NOMO-1 (cell line): ENCODE measurements at regions not wholly inside any gene's neighbourhood (a gene's known extent, or its start where the extent isn't known, plus 50 kb on each side); places are given as distances from the start of the nearest gene placed in this dataset.
"Not testable (repeated sequence)": the region's sequence is repeated elsewhere in the genome, so short reads cannot be mapped to it uniquely, and the experiment has no call there.

Experiments
- DNase-seq, 2 experiments: peaks; one replicate each; lab custom pipeline; 2025; ENCODE audit not compliant: unreplicated experiment in 2 of 2; lab: John Stamatoyannopoulos, UW

GRCh38 chr1:149635290-149635899 is 51.7 kb downstream of the PPIAL4C start:
- not testable (repeated sequence) for DNase-seq

DNA sequence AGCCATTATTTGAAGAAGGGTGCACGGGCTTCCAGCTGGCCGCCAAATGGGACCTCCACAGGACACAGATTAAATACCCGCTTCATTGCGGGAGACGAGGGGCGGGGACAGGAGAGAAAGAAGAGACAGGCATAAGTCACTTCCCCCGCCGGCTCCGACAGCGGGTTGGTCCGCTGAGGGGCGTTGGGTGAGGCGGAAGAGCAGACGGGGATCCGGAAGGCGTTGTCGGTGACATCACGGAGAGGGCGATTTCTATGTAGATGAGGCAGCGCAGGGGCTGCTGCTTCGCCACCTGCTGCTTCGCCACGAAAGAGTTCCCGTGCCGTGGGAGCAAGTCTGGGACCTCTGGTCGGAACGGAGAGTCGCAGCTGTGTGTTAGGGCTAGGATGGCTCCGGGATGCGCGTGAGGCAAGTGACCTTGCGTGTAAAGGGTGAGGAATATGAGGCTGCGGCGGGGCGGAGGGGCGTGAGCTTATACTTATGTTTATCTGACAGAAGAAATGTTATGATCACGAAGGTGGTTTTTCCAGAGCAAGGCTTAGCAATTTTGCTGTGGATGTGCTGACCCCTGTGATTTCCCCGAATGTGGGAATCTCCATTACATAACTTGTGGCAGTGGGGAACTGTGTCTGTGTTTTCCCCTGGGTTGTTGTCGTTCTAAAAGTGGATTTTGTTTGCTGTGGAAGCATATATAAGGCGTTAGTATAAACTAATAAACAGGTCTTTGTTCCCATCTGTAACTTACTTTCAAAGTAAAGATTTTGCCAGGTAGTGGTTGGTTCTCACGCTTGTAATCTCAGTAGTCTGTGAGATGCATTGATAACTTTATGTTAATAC is 52.9 kb downstream of the PPIAL4C start:
- peak; percentile 84 to 86 for DNase-seq

DNA sequence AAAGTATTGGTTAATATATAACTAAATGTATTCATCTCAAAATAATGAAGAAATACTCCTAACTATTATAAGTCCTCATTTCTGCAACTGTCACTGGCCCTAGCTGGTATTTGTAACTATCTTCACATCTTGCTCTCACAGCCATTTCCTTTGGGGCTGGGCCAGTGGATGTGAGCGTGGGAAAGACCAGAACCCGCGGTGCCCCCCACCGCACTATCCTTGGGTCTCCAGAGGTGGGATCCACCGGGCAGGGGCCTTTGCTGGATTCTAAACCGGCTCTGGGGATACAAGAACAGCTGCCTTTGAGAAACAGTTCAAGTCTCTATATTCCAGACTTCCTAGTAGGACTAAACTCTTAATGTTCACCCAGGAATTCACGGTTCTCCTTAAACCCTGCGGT is 54.8 kb downstream of the PPIAL4C start:
- DNase-seq, result not testable (repeated sequence)

DNA sequence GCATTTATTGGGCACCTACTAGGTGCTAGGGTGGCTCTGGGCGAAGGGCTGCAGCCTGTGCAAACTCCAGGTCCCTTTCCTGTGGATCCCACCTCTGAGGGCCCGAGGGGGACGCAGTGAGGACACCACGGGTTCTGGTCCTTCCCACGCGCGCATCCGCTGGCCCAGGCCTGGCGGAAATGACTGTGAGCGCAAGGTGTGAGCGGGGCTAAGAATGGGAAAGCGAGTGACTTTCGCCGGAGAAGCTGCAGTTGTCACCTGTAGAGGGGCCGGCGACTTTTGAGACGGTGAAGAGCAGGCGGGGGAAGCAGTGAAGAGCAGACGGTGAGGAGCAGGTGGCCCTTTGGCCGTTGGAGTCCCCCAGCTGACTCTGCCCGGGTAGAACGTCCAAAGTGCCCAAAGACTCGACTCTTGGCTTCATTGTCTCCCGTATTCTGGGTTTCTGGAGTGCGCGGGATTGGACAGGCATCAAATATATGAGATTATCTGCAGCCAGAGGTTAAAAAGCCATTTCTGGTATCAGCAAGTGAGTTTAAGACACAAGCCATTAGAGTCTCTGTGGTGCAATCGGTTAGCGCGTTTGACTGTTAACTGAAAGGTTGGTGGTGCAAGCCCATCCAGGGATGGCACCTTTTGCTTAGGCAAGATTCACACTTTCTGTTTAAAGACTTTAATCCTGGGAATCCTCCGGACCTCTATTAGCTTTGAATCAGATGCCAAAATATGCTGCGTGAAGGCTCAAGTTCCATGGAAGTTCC is 55.4 kb downstream of the PPIAL4C start:
- DNase-seq, result not testable (repeated sequence)

DNA sequence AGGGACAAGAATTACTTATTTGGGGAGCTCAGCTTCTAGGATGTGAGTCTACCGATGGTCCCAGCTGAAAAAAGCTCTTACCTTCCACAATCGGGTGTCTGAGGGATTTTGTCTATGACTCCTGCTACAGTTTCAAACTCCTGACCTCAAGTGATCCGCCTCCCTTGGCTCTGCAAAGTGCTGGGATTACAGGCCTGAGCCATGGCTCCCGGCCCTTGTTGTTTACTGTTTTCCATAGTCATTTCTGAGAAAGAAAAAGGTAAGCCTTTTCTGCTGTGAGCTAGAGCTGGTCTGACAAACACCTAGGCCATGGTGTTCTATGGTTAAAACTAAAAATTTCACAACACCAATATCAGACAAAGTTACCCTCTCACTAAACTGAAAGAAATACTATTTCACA is 57.5 kb downstream of the PPIAL4C start:
- DNase-seq, result not testable (repeated sequence)

DNA sequence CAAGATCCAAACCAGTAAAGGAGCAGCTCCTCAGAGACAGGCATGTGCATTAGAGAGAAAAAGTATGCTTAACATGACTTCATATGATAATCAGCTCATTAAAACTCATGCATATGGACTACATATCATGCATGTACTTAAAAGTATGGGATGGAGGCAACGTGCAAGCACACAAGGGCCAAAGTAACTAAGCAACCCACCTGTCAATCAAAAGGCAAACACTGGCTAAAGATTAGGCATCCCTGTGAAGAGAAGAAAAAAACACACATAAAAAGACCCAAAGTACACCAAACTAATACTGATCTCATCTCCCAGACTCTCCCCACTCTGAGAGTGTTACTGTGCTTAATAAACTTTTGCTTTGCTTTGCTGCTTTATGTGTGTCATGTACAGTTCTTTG is 61.2 kb downstream of the PPIAL4C start:
- not testable (repeated sequence) for DNase-seq

DNA sequence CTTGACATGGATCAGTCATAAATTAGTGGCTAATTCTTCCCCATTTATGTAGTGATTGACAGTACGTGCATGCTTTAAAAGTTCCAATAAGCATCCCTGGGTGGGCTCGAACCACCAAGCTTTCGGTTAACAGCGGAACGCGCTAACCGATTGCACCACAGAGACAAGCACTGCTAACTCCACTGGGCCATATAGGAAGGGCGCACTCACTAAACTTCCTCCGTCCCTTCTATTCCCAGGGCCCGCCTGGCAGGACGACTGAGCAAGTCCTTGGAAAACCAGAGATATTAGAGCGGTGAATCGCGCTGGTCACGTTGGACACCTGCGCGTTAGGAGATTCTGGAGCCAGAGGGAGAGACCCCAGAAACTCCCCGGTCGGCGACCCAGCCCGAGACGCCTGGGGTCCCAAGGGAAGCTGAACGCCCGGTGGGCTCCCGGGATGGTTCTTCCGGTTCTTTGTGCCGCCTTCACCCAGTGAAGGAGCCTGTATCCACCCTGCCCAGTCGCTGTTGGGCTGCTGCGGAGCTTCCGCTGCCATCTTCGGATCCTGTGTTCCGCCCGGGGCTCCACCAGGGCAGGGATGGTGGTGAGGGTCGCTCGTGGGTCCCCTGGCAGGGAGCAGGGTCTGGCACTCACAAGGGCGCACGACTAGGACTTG is 62.8 kb downstream of the PPIAL4C start:
- not testable (repeated sequence) for DNase-seq

DNA sequence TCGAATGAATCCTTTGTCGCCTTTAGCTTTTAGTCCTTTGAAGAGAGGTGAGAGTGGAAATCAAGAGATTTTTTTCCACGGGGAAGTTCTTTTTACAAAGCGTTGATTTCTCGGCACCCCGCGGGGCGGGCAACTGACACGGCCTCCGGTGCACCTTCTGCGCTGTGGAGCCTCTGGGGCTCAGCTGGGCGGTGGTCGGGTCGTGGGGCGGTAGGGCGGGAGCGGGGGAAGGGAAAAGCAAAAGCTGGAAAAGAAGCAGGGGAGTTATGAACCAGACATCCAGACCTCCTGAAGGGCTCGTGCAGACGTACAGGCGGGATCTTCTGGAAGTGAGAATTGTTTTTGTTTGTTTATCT is 63.3 kb downstream of the PPIAL4C start:
- not testable (repeated sequence) for DNase-seq

DNA sequence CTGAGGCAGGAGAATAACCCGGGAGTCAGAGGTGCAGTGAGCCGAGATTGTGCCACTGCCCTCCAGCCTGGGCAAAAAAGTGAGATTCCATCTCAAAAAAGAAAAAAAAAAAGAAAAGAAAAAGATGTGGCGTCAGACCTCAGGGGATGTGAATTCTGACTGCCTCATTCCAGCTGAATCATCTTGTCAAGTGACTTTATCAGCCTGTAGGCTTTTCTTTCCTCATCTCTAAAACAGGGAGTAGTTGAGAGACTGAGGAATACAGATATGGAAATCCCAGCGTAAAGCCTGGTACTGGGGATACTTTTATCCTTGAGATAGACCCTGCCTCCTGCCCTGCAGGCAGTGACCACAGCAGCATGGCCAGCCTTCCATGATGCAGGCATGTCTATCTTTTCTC is 74.1 kb downstream of the PPIAL4C start:
- DNase-seq, result not testable (repeated sequence)

DNA sequence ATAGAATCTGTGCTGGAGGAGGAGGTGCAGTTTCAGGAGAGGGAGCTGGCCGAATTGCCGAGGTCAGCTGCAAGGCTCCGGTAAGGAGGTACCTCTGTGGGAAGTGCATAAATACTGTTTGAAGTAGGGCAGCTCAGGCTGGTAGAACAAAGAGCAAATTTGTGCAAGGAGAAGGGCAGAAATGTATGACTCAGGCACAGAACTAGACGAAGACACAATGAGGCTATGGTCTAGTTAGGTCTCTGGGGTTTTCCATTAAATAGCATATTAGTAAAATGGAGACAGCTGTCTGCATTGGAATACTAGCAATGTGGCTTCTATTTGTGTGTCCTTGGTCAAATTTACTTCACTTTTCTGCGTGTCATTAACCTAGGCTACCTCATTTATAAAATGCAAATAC is 74.5 kb downstream of the PPIAL4C start:
- not testable (repeated sequence) for DNase-seq

GRCh38 chr1:149664624-149665023 is 81.0 kb downstream of the PPIAL4C start:
- DNase-seq, result not testable (repeated sequence)

DNA sequence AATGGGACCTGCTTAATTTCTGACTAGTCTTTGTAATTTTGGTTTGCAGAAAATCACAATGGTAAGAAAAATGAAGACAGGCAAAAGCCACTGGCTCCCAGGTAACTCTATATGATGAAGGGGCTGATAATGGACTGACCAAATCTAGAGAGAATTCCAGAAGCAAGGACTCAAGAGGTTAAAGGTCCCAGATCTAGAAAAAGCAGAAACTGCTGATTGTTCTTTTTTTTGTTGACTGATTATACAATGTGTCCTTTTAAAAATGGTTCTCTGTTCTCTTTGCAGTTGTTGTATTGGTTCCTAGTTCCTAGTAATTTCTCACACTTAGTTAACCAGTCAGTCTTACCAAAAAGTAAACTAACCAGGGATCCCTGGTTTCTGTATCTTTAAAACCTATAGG is 81.4 kb downstream of the PPIAL4C start:
- DNase-seq, result not testable (repeated sequence)

GRCh38 chr1:149665528-149665927 is 81.9 kb downstream of the PPIAL4C start:
- not testable (repeated sequence) for DNase-seq

DNA sequence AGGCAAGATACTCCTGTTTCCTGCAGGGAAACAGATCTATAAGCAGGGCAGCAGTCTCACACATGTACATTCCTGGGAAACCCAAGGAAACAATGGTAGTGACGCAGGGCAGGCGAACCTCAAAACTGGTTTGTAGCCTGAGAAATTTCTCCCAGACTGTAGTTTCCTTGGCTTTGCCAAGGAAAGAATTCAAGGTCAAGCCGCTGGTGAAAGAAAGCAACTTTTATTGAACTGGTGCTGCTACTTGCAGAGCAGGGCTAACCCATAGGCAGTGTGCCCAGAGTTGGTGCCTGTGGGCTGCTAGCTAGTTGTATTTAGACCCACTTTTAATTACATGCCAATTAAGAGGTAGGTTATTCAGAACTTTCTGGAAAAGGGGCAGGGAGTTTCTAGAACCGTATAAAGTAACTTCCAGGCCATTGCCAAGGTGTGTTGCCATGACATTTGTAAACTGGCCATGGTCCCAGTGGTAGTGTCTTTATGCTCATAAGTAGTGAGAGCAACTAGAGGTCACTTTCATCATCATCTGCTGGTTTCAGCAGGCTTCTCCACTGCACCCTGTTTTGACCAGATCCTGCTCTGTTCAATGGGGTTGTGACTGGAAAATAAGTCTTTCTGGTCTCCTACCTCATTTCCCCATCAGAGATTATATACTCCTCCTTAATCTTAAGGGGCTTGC is 89.7 kb downstream of the PPIAL4C start:
- DNase-seq, result not testable (repeated sequence)

GRCh38 chr1:149674921-149675320 is 91.3 kb downstream of the PPIAL4C start:
- not testable (repeated sequence) for DNase-seq

- not testable (repeated sequence) for DNase-seq
Observed at GRCh38 chr1:149677359-149677758, 93.7 kb downstream of the PPIAL4C start.

DNA sequence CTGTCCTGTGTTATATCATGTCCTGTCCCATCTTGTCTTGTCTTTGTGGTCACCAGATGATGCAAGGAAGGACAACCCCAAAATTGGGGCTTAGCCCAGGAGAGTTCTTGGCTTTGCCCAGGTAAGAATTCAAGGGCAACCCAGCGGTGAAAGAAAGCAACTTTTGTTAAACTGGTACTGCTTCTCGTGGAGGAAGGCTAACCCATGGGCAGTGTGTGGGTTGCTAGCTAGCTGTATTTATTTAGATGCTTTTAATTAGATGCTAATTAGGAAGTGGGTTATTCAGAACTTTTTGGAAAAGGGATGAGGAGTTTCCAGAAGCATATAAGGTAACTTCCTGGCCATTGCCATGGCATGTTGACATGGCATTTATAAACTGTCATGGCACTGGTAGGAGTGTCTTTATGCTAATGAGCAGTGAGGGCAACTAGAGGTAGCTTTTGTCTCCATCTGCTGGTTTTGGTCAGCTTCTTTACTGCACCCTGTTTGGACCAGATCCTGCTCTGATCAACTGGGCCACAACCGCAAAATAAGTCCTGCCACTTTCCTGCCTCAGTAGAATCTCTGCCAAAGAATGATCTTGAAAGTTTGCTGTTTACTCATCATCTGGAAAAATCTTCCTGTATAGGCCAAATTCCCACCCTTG is 95.8 kb upstream of the FCGR1A start:
- DNase-seq, result not testable (repeated sequence)

- DNase-seq, result not testable (repeated sequence)
Observed at GRCh38 chr1:149691399-149691798, 91.1 kb upstream of the FCGR1A start.

- DNase-seq, result not testable (repeated sequence)
Observed at GRCh38 chr1:149692804-149693539, 89.5 kb upstream of the FCGR1A start.
